ENCODE measurements at regions not wholly inside any gene's neighbourhood (a gene's known extent, or its start where the extent isn't known, plus 50 kb on each side); places are given as distances from the start of the nearest gene placed in this dataset.

DNA sequence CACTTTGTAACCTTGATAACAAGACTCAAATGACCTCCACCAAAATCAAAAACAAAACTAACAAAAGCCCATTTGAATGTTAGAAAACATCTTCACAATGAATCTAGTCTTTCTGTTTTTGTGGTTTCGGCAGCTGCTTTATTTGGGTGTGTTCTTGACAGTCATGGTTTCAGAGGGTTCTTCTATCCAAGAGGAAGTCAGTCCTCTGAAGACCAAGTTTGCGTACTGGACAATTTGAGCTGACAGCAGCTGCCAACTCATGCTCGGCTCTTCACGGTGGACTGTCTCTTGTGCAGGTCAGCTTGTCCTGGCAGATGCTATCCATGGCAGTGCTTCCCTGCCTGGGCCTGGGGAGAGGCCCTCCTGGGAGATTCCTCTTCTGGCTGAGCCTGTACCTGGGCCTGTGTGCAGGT is 91.0 kb downstream of the TMEM17 start:
- no peak for DNase-seq (ENCODE audit: low read depth in 2 of 2)
- H3K4me3 ChIP-seq (replicated peaks in 1 of 2; ENCODE audit: low read depth in 2 of 2, low read length in 2 of 2): no peak overlapping the region
- TF ChIP-seq, protein P1, sequence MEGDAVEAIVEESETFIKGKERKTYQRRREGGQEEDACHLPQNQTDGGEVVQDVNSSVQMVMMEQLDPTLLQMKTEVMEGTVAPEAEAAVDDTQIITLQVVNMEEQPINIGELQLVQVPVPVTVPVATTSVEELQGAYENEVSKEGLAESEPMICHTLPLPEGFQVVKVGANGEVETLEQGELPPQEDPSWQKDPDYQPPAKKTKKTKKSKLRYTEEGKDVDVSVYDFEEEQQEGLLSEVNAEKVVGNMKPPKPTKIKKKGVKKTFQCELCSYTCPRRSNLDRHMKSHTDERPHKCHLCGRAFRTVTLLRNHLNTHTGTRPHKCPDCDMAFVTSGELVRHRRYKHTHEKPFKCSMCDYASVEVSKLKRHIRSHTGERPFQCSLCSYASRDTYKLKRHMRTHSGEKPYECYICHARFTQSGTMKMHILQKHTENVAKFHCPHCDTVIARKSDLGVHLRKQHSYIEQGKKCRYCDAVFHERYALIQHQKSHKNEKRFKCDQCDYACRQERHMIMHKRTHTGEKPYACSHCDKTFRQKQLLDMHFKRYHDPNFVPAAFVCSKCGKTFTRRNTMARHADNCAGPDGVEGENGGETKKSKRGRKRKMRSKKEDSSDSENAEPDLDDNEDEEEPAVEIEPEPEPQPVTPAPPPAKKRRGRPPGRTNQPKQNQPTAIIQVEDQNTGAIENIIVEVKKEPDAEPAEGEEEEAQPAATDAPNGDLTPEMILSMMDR (IDR thresholded peaks at IDR 0.05; ENCODE audit: low read depth, low read length): no peak

DNA sequence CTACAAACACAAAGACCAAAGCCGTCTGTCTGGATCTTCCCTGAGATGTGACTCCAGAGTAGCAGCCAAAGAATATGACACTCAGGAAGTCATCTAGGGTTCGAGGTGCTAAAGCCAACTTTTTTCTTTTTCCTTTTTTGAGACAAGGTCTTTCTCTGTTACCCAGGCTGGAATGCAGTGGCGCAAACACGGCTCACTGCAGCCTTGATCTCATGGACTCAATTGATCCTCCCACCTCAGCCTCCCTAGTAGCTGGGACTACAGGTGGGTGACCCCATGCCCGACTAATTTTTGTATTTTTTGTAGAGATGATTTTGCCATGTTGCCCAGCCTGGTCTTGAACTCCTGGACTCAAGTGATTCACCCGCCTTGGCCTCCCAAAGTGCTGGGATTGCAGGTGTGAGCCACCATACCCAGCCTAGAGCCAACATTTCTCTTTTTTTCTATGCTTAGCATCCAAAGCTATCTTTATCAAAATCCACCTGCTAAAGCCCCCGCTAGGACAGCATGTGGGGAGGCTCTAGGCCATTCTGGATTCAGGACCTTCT is 92.8 kb downstream of the TMEM17 start:
- no peak overlapping the region for H3K4me3 ChIP-seq (replicated peaks in 1 of 2; ENCODE audit: low read depth in 2 of 2, low read length in 2 of 2)
- TF ChIP-seq, protein P1 (IDR thresholded peaks at IDR 0.05; ENCODE audit: low read depth, low read length): no peak
- no peak for DNase-seq (ENCODE audit: low read depth in 2 of 2)

DNA sequence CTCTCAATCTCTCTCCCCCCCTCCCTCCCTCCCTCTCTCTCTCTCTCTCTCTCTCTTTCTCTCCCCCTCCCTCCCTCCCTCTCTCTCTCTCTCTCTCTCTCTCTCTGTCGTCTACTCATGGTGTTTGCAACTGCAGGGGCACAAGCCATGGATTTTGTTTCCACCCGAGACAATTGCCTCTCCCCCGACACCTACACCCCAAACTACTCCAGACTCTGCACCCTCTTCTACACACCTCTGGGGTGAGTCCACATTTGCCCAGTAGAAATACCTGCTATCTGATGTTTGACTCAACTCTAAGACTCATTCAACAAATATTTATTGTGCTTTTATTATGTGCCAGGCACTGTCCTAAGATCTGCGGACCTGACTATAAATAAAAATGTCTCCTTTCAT is 93.7 kb downstream of the TMEM17 start:
- TF ChIP-seq, protein P1 (IDR thresholded peaks at IDR 0.05; ENCODE audit: low read depth, low read length): no peak
- DNase-seq (ENCODE audit: low read depth in 2 of 2): no peak
- H3K4me3 ChIP-seq (replicated peaks in 1 of 2; ENCODE audit: low read depth in 2 of 2, low read length in 2 of 2): no peak overlapping the region

DNA sequence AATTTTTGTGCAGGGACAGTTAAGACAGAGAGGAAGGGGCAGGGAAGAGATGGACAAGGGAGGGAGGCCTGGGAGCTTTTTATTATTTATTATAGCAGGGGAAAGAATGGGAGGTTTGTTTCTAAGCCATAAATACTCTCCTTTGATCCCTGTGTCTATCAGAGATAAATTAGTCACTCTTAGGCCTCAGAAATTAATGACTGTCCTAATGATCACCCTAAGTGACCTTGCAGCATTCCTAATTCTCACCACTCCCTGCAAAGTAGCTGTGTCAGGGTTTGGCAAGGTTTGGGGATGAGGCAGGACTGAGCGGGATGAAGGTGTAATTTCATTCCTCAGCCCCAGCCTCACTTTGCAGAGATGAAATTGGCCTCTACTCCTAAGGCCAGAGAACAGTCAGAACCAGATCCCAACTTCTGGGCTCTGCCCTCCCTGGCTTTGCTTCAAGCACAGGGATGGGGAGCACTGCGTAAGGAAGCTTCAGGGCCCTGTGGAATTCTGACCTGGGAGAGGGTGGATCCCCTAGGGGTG is 95.0 kb downstream of the TMEM17 start:
- H3K4me3 ChIP-seq (replicated peaks in 1 of 2; ENCODE audit: low read depth in 2 of 2, low read length in 2 of 2): no peak overlapping the region
- TF ChIP-seq, protein P1 (IDR thresholded peaks at IDR 0.05; ENCODE audit: low read depth, low read length): no peak
- no peak for DNase-seq (ENCODE audit: low read depth in 2 of 2)

DNA sequence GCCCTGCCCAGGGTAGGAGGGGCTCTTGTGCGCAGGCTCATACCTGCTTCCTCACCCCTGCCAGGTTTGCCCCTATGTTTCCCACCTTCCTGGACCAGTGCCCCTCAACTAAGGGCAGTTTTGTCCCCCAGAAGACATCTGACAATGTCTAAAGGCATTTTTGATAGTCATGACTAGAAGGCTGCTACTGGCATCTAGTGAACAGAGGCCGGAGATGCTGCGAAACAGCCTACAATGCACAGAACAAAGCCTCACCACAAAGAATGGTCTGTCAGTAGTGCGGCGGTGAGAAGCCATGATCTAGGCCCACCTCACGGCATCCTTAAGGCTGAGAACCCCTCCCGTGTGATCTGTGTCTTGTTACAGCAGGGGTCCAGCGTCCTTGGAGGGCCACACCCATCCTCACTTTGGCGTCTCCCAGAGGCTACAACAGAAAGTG is 96.0 kb downstream of the TMEM17 start:
- H3K4me3 ChIP-seq (replicated peaks in 1 of 2; ENCODE audit: low read depth in 2 of 2, low read length in 2 of 2): no peak overlapping the region
- TF ChIP-seq, protein P1 (IDR thresholded peaks at IDR 0.05; ENCODE audit: low read depth, low read length): no peak
- DNase-seq (ENCODE audit: low read depth in 2 of 2): no peak

DNA sequence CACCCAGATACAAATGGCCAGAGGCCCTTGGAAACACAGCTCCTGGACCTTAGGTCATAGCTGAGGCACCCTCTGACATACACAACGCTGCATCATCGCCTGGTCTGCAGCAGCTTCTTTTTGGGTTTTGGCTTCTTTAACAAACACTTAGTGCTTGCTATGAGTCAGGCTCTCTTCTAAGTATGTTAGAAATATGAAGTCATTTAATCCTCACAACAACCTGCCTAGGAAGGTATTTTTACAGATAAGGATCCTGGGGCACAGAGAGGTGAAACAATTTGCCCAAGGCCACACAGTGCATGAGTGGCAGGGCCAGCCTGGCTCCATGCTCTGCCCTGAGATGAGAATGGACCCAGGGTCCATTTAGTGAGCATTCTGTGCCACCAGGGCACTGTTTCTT is 96.6 kb downstream of the TMEM17 start:
- no peak overlapping the region for H3K4me3 ChIP-seq (replicated peaks in 1 of 2; ENCODE audit: low read depth in 2 of 2, low read length in 2 of 2)

More for the DNA sequence above, 96.6 kb downstream of the TMEM17 start:
- peak in 1 of 2 donors; percentile 61 for DNase-seq (ENCODE audit: low read depth in 2 of 2)
- TF ChIP-seq, protein P1 (IDR thresholded peaks at IDR 0.05; ENCODE audit: low read depth, low read length): no peak

Measured in cardiac fibroblast (primary cell).